CMK (cell line): ENCODE measurements at regions not wholly inside any gene's neighbourhood (a gene's known extent, or its start where the extent isn't known, plus 50 kb on each side); places are given as distances from the start of the nearest gene placed in this dataset.
"Not testable (repeated sequence)": the region's sequence is repeated elsewhere in the genome, so short reads cannot be mapped to it uniquely, and the experiment has no call there.

Experiments
- DNase-seq: peaks from one replicate; pipeline ENCODE4 v3.0.0-alpha.2; 2010; ENCODE audit warnings: low read depth

- no peak for DNase-seq
Observed at GRCh38 chr12:127169321-127170181, 1097.4 kb upstream of the TMEM132C start.

DNA sequence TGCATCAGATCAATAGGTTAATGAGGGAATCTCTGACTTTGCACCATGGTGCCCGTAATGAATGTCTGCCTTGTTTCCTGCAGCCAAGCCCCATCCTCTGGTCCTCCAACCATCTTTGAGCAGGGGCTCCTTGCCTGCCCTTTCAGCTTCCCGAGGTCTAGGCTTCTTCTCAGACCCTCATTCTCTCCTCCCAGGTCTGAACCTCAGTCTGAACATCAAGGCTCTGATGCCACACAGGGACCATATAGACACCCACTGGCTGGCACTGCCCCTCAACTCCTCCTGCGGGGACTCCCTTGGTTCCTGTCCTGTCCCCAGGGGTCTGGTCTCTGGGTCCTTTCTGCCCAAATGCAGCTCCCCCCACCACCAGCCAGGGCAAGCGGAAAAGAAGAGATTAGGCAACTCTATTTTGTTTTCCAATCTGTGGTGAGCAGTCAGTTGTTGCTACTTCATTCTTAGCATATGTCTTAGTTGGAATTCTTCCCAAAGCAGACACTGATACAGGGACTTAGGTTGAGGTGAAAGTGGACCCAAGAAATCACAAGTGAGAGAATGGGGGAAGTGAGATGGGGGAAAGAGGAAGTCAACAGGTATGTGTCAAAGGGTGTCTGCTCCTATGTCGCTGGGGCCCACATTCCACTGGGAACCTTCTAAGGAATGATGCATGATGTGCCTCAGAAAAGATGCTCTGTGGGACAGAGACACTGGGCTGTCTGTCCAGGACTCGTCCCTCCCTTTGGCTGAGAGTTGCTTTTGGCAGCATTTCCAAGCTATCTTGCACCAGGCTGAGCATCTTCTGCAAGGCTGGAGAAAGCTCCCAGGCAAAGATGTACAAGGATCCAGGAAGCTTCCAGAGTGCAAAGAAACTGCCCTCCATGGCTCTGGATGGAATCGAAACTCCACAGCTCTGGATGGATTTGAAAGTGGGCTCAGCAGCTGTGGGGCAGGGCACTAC, 1096.5 kb upstream of the TMEM132C start:
- no peak for DNase-seq

GRCh38 chr12:127172861-127173260, 1094.1 kb upstream of the TMEM132C start:
- DNase-seq = no peak

DNA sequence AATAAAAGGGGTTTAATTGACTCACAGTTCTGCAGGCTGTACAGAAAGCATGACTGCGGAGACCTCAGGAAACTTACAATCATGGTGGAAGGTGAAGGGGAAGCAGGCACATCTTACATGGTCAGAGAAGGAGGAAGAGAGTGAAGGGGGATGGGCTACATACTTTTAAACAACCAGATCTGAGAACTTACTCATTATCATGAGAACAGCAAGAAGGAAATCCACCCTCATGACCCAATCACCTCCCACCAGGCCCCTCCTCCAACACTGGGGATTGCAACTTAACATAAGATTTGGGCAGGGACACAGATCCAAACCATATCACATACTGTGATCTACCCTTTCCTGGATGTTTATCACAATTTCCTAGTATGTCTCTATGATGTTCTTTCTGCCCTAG, 1093.0 kb upstream of the TMEM132C start:
- DNase-seq = not testable (repeated sequence)

DNA sequence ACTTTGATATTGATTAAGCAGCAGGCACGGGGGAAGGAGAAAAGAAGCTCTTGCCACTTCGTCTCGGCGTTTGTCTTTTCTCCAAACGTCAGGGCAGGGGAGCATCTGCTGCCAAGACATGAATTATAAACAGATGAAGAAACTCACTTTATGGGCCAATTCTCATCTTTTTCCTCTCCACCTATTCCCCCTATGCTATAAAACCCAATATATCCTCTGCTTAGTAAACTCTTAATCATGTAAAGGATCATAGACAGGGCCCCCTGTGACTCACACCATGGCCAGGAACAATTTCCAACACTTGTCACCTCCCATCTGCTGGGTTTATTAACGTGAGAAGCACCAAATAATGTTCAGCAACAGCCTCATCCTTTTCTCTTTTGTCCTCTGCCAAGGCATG, 1092.1 kb upstream of the TMEM132C start:
- no peak for DNase-seq

- DNase-seq = no peak
Observed at GRCh38 chr12:127175361-127175760, 1091.6 kb upstream of the TMEM132C start.

DNA sequence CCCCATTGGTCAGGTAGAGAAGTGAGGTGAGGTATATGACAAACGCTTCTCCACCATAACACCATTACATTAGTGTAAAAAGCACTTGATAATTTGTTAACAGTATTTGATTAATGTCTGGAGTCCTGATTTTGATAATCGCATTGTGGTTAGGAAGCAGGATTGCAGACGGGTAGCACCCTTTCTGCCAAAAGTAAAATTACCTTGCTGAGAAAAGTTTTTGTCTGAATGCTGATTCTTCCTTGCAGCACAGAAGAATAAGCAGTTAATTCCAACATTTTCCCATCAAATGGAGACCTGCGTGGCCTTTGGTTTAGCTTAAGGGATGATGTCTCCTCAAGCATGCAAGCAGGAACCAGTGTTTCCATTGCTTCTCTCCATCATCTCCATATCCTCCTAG, 1090.2 kb upstream of the TMEM132C start:
- no peak for DNase-seq

DNA sequence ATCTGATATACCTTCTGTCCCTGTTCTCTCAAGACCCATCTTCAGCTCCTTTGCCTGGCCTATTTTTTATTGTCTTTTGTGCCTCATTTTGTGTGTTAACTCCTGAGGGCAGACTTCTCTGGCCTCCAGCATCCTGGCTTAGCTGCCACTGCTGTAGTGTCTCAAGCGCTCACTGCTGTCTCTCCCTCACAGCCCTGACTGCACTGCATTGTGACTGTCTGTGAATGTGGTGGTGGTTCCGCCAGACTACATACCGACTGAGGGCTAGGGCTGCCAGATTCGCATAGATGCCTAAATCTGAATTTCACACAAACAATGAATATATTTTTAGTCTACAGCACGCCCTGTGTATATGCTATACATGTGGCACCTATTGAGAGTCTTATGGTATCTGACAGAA, 1088.9 kb upstream of the TMEM132C start:
- no peak for DNase-seq

GRCh38 chr12:127178463-127178862, 1088.5 kb upstream of the TMEM132C start:
- no peak for DNase-seq

- no peak for DNase-seq
Observed at GRCh38 chr12:127179176-127179575, 1087.8 kb upstream of the TMEM132C start.

GRCh38 chr12:127182018-127182417, 1085.0 kb upstream of the TMEM132C start:
- no peak for DNase-seq

GRCh38 chr12:127189992-127190391, 1077.0 kb upstream of the TMEM132C start:
- no peak for DNase-seq

- DNase-seq = no peak
Observed at GRCh38 chr12:127191129-127191528, 1075.8 kb upstream of the TMEM132C start.

DNA sequence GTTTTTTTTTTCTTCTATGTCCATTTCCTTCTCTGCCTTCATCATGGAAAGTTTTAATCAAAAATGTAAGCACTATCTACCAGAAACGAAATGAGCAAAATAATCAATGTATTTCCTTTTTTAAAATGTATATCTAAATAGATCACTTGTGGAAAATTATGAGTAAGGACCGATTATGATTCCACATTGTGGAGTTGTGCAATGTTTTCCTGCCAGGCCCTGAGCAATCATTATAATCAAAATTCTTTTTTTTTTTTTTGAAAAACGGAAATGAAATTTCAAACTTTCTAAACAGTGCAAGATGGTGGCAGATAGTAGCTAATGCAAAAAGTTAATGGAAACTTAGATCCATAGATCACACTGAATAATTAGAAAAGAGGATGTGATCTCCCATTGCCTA, 1074.6 kb upstream of the TMEM132C start:
- DNase-seq = no peak

DNA sequence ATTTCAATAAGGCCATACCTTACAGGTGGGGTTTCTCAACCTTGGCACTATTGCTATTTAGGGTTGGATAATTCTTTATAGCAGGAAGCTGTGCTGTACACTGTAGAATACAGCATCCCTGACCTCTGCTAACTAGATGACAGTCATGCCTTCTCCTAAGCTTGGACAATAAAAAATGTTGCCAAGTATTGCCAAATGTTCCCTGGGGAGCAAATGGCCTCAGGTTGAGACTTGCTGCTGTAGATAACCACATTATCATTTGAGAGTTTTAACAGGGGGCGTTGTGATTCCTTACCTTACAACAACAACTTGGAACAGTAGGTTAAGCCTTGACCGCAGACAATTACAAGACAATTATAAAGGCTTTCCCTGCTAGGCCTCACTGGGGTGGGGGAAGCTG, 1073.6 kb upstream of the TMEM132C start:
- DNase-seq = no peak

- DNase-seq = no peak
Observed at GRCh38 chr12:127194176-127194575, 1072.8 kb upstream of the TMEM132C start.

GRCh38 chr12:127205781-127206555, 1061.0 kb upstream of the TMEM132C start:
- DNase-seq = no peak

GRCh38 chr12:127209318-127209717, 1057.7 kb upstream of the TMEM132C start:
- DNase-seq = no peak

GRCh38 chr12:127214186-127214585, 1052.8 kb upstream of the TMEM132C start:
- no peak for DNase-seq

DNA sequence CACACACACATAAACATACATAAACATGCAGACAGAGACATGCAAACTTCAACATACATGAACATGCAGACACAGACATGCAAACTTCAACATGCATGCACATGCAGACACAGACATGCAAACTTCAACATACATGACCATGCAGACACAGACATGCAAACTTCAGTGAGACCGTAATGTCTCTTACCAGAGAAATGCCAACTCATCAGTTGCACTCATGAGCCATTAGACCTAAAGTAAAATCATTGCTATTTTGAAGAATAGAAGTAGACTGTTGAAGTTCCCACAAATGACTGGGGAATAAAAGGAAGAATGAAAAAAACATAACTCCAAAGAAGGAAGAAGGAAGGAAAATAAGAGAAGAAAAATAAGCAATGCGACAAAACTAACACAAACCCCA, 1044.0 kb upstream of the TMEM132C start:
- no peak for DNase-seq

DNA sequence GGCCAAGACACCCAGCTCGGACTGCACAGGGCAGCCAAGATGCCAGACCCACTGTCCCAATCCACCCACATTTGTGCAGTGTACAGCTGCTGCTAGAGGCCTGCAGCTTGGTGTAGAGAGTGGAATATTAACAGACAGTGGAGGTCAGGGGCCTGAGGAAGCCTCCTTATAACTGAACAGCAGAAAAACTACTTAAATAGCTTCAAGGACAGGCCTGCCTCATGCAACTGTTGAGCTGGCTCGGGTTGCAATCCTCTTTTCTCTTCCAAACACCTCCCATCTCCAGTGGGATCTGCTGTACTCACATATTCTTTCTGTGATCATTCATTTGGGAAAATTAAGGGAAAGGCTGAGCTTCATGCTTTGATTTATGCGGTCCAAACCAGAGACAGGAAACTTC, 1043.2 kb upstream of the TMEM132C start:
- DNase-seq = no peak

DNA sequence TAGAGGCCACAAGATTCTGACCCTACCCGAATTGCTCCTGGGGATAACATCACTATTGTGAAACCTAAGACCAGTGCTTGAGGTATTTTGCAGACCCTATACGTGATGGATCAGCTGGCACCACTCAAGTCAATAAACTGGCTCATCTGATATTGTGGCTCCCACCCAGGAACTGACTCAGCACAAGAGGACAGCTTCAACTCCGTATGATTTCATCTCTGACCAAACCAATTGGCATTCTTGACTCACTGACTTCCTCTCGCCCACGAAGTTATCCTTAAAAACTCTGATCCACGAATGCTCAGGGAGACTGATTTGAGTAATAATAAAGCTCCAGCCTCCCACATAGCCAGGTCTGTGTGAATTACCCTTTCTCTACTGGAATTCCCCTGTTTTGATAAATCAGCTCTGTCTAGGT, 1036.1 kb upstream of the TMEM132C start:
- DNase-seq = no peak
